ENCODE measurements at regions not wholly inside any gene's neighbourhood (a gene's known extent, or its start where the extent isn't known, plus 50 kb on each side); places are given as distances from the start of the nearest gene placed in this dataset.

DNA sequence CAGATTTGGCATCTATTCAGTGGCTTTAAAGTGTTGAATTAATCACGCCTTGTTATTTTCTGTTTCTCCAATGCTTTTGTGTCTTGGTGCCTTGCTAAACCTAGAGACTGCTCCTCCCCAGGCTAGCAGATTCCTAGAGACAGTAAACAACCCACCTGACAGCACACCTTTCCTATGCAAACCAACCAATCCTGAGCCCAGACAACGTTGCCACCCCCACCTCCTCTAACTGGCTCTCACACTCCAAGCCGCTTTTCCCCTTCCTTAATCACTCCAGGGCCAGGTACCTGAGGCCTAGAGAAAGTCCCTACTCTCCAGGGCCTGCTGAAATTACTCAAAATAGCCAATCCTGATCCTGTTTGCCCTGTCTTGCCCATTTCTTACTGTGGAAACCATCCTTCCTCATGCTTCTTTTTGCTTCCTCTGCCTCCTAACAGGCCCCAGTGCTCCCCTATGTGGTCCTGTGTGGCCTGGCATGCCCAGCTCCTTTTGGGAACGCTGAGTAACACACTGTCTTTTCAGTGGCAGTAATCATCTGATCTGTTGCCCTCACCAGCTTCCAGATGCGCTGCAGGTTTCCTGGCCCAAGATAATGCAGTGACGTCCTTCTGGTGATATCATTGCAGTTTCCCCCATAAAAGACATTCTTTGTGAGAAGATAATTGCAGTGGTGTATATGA lies 53.4 kb downstream of the GAS1 start:
- no peak for DNase-seq

DNA sequence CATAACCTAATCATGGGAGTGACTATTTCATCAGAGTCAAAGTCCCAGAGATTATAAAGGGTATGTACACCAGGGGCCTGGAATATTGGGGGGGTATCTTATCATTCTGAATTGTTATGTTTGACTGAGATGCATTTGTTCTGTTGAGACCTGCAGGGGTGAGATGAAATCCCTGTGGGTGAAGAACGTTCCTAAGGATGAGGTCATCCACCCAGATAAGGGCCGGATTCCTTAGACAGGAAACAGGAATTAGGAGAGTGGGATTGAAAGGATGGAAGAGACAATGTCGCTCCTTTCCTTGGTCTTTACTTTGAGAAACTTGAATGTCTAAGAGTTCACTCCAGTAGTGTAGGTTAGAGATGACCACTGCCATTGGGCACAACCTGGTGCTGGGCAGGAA lies 54.7 kb downstream of the GAS1 start:
- no peak for DNase-seq

DNA sequence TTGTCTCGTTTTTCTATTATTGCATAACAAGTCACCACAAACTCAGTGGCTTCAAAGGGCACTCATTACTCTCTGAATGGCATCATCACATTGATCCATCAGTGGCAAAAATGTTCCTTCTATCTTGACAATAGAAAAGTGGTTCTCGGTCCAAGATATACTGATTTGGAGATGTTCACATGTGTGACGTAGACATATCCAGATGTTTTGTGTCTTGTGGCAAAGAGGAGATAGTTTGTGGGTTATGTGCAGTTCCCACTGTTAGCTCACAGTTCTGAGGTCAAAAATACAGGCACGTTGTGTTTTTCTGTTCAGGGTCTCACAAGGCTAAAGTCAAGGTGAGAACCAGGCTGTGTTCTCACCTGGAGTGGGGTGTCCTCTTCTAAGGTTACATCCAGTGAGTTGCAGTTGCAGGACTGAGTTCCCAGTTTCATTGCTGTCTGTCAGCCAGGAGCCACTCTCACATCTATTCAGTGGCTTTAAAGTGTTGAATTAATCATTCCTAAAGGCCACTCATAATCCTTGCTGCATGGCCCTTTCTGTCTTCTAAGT lies 55.3 kb downstream of the GAS1 start:
- no peak for DNase-seq

DNA sequence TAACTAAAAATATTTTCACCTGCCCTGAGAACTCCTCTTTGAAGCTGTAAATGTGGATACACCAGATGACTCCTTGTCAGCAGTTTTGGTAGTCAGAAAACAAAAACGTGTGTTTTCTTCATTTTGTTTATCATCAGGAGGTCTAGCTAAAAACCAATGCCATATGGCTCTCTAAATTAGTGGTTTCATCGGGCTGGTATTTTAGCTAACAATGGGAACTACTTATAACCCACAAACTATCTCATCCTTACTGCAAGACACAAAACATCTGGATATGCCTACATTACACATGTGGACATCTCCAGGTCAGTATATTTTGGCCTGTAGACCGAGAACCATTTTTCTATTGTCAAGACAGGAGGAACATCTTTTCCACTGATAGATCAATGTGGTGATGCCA lies 56.2 kb downstream of the GAS1 start:
- no peak for DNase-seq

DNA sequence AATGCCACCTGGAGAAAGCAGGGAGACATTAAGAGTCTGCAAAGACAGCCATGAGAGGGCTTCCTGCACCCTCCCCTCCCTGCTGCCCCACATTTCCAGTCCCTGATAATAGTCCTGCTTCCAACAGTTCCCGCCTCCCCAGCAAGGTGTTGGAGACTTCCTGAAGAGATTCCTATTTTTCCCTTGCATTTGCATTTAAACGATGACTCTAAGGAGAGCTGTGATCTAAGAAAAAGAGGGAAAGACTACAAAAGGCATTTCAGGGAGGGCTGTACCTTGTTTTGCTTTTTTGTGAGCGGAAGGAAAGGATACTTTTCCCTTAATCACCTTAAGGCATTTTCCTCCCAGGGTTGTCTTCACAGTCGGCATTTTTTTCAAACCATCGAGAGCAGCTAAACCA lies 62.1 kb downstream of the GAS1 start:
- DNase-seq = no peak

DNA sequence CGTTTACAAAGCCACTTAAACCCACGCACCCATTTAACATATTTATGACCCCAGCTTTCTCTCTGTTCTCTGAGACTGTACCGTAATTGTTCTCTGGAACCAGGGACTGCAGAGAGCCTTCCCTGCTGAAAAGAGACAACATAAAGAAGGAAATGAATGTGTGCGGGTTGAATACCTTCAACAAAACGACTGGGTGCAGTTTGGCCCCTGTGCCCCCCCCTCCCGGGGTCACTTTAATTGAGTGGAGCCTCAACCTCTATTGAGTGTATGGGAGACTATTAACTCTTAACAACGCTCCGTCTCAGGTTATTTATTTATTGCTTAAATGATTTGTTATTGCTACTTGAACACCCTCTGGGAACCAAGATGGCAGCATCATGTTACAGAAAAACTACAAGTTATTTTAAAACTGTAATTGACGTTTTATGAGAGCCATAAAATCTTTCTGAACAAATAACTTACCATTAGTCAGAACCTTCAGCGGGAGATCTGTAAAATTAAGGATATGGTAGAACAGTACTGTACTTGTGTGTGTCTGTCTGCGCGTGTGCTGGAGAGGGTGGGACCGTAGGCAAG lies 70.6 kb downstream of the GAS1 start:
- DNase-seq = no peak

DNA sequence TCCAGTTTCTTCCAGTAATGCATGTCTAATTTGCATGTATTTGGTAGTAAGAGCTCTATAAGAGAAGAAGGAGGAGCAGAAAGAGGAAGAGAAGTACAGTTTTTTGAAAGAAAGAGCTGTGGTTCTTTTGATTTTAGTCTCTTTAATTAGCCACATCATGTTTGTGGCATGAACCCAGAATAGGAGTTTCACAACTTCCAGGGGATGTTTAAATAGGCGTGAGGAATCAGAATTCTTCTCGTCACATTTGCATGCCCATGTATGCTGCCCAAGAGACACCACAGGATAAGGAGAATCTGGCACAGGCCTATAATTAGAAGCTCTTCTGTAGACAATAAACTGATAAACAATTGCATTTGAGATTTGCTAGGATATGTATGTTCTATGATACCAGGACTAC lies 78.7 kb downstream of the GAS1 start:
- no peak for DNase-seq

DNA sequence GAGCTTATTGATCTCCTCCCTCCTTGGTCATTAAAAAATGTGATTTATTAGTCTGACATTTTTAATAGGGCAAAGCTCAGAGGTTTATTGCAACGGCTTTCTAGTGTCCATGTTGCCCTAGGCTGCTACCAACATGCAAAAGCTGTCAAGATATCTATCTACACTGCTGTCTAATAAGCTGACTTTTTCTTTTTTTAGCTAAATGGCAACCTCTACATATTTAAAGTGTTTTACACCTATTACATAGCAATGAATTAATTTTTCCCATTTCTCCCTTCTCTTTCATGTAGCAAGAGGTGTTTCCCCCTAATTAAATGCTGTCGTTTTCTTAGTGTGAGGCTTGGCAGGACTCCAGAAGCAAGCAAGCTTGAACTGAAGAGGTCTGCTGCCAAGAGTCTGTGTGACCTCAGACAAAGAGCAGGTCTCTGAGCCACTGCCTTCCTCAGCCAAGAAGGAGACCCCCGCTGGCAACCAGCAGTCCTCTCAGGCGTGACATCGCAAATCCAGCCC lies 79.4 kb downstream of the GAS1 start:
- peak; percentile 25 for DNase-seq

DNA sequence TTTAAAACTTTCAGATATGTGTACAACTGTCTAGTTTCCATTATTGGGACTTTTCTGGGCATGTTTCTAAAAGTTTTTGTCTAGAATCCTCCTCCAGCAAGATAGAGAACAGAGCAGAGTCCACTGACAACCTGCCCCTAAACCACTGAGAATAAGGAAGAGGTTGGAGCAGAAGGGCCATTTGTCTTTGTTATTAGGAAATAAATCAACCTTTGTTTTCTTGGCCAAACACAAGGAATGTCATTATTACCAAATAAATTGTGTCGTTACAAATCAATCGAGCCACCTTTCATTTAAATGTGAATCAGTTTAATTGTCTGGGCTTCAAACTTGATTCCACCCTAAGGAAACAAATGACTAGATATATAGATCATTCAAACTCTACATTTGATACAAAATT lies 81.4 kb downstream of the GAS1 start:
- no peak for DNase-seq

DNA sequence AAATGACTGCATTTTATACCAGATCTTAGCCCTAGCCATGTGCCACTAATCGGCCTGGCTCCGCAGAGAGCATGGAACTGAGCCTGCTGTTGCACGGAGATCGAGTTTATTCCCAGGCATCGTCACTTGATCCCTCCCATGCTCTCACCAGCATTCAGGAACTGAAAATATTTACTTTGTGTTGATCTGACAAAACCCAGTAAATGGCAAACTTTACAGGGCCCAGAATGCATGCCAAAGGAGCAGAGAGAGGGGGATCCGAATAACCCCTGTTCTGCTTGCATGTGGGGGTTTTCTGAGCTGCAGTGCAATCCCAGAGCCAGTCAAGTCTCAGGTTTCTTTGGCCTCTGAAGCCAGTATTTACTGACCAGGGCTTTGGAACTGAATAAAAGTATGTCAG lies 87.3 kb downstream of the GAS1 start:
- no peak for DNase-seq

DNA sequence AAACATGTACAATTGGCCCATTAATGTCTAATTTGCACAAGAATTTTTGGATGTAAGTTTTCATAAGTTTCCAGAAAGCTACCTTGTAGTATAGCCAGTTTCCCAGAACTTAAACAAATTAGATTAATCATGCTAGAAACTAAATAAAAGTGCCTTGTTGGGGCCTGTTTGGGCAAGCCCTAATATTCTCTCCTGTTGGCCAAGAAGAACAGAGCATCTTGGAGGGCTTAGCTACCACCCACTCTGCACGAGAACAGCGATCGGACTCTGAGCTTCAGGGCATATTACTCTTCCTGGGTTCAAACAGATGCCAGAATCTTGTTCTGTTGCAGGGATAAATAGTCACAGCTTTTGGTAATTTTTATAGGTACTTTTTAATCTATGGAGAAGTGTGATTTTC lies 88.2 kb downstream of the GAS1 start:
- no peak for DNase-seq

DNA sequence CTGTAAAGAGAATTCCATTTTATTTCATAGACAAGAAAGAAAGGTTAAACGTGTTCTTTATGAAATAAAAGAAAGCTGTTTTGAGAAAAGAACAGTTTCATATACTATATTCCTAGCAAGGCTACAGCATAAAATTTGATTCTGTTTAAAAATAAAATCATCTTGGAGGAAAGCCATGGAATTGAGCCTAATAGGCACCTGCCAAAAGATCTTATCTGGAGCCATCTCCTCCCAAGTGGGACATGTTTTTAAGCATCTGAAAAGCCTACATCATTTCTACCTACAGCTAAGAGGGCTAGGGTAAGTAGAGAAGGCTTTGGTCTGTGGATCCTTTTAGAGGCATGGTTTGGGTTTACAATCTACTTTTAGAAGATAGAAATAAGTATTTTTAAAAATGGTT lies 89.3 kb downstream of the GAS1 start:
- DNase-seq = no peak

DNA sequence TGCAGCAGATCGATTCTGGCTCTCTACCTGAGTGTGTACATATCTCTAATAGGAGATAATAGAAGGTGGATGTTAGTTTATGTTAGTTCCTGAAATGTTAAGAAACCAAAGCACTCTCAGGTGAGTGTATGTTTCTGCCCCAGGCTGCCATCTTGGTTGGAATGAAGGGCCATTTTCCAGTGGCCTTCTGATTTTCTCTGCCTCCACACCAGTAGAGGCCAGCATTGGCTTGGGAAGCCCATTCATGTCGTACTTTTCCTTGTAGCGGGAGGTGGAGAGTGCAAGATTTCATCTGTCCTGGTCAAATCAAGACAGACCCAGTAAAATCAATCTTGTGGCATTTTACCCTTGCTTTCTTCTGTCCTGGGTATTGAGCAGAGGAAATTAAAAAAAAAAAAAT lies 91.0 kb downstream of the GAS1 start:
- DNase-seq = no peak

DNA sequence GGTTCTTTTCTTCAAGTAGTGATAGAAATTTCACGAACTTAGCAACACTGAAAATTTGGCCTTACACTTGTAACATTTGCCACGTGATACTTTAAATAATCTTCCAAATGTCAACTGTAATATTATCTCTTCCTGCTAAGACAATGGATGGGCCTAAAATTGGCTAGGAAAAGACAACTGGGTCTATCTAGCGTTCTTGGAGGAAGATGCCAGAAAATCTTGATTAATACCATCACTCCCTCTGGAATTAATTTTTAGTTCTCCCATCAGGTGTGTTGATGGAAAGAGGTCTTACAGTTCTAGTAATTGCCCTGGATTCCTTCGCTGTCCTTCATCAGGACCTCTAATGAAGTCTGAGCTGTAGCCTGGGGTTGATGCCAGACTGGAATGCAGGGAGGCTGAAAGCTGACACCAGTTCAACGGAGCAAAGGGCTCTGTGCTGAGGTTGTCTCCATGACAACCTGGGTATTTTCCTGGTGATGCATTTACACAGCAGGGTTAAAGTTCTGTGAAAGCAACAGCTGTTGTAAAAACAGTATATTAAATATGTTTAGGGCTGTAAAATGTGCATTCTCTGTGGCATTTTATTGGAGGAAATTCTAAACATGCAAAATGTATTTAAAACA lies 92.3 kb downstream of the GAS1 start:
- DNase-seq = peak; percentile 62

DNA sequence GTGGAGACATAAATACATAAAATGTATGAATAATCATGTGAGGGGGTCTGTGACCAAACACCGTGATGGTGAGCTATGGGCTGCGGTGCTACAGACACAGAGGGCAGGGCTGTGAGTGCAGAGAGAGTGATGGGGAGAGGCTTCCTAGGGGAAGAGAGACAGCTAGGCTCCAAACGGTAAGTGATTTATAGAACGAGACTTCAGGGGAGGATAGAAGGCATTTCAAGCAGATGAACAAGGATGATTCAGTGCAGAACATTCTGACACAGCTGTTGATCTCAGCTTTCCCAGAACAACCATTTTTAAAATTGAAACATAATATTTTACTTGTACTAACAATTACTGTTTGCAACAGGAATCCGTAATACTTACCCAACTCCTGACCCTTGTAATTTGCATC lies 100.7 kb downstream of the GAS1 start:
- DNase-seq = no peak

DNA sequence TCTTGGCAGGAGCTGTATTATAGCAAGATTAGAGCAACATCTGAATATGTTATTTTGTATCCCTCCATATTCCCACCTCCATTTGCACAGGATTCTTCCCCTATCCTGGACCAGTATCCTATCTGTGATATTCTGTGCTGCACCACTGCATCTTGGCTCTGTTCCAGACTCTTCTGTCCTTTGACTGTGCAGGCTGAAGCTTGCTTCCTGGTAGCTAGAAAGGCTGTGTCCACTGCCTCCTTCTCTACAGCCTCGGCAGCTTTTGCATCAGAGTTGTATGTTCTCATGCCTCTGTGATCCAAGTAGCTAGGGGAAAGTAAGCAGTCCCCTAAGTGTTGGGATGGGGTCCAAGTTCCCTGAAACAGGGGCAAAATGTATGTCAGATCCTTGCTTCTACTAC lies 104.1 kb downstream of the GAS1 start:
- DNase-seq = no peak

DNA sequence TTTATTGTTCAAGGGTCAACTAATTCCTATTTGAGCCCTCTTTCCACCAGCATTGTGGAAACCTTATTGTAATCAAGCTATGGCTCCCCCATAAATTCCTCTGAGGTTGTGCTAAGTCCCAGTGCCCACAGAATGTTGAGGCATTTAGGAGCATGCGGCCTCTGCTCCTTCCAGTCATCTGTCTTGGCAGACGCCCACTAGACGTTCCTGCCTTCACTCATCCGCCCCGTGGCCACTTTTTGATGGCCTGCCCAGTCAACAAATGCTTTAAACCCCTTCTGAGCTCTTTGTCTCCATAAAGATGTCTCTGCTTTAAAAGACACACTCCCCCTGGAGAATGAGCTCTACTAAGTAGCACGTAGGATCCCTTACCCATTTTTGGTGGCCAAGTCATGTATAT lies 104.7 kb downstream of the GAS1 start:
- DNase-seq = no peak

DNA sequence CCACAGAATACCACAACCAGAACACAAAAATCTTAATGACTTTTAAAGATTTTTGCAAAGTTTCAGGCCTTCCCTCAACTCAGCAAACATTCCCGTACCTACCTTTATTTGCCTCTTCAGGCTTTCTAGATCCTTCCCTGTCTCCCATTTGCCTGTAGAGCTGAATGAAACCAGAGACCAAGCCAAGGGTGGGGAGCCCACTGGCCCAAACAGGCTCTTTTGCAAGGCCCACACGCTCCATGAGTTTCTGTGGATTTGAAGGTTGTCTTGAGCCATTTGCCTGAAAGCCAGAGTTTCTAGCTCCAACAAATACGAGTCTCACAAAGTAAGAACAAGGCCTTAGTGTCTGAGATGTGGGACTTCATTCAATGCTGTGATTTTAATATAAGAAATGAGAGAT lies 107.8 kb downstream of the GAS1 start:
- DNase-seq = no peak

DNA sequence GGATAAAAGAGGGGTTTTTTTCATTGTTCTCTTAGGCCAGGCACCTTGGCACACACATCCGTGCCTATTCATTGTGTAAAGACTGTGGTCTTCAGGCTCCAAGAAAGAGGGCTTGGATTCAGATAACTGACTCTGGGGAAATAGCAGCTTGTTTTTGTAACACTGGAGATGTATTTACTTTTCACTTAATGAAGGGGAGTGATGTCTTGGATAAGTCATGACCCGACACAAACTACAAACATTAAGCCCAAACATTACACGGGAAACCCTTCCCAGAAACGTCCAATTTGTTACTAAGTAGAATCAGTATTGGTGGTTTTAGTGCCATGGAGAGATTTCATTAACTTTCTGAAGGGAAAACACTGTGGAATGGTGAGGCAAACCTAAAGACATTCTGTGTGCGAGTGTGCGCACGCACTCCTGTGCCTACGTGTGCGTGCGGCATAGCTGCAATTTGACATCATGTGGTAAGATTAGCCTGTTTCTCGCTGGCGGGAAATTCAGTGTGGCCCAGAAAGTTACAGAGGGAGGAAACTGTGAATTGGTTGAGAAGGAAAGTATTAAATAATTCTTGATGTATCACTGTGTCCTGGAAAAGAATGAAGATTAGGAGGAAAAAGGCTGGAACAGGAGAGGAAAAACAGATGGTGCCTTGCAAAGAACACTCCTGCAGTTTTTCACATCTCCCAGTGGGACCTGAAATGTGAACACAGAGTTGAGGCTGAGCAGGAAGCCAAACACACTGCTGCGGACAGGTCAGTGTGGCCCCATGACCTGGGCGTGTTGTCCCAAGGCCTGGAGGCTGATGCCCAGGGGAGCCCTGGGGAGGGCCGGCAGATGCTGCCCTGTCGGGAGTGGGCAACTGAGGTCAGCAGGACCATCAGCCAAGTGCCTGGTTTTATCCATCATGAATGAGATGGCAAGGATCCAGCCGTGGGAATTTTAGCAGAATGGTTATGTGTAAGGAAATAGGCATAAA lies 108.5 kb downstream of the GAS1 start:
- DNase-seq = no peak

DNA sequence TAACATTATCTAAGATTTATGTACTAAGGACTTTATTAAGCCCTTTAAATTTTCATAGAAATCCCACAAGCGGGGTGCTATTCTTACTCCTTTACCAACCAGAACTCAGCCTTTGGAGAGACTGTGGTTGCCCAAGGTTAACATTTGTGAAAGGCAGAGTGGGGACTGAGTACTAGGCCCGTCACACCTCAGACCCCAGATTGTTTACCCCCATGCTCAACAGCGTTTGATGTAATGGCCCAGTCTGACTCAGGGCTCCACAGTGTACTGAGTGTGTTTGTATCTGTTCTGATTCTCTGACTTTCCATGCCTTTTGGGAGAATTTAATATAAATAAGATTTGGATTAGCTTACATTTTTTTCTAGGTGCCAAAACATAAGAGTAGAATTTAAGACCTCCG lies 110.0 kb downstream of the GAS1 start:
- DNase-seq = no peak

DNA sequence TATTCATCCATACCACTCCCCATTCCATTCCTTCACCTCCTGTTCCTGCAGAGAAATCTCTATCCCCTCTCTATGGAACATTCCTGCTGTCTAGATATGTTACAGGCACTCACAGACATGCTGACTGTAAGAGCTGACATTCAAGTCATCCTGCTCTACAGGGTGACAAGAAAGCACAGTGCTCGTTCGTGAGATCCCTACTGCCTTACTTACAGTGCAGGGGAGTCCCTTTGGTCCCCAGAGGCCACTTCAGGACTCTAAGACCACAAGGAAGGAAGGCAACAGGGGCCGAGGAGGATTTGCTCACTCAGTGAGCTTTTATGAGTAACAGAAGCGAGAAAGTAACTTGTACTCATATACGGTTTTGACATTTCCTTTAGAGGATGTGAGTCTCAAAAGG lies 110.5 kb downstream of the GAS1 start:
- no peak for DNase-seq

DNA sequence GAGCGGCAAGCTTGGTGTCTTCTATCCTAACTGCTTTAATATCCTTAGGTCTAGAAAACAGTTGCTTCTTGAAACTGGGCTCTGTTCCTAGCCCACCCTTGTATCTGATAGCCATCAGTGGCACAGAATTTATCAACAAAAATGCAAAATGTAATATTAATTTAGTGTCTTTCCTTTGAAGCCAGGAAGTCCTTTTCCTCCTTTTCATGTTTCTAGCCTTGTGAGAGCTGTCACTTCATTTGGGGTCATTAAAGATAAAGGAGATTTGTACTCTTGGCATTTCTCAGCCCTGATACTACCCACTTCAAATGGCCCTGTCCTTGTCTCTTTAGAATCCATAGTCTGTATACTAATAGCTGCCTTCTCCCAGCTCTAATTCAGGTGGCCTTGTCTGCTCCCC lies 111.0 kb downstream of the GAS1 start:
- DNase-seq = no peak

DNA sequence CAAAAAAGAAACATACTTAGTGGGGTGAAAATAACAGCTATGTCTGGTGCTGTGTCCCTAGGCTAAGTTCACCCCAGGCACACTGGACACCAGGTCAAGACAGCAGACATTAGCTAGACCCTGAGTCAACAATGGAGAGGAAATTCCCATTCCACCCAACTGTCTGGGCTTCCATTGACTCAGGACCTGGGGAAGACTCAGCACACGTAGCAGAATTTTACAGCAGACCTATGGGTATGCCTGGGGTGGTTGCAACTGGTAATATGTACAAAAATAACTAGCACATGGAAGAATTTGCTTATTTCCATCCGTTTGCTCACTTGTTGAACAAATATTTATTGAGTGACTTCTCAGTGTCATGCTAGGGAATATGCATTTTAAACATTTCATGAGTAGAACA lies 117.0 kb downstream of the GAS1 start:
- DNase-seq = no peak
